ENCODE measurements at regions not wholly inside any gene's neighbourhood (a gene's known extent, or its start where the extent isn't known, plus 50 kb on each side); places are given as distances from the start of the nearest gene placed in this dataset.
A peak's percentile ranks its signal among the peaks of the same experiment; 100 is the strongest.
"Not testable (repeated sequence)": the region's sequence is repeated elsewhere in the genome, so short reads cannot be mapped to it uniquely, and the experiment has no call there.

DNA sequence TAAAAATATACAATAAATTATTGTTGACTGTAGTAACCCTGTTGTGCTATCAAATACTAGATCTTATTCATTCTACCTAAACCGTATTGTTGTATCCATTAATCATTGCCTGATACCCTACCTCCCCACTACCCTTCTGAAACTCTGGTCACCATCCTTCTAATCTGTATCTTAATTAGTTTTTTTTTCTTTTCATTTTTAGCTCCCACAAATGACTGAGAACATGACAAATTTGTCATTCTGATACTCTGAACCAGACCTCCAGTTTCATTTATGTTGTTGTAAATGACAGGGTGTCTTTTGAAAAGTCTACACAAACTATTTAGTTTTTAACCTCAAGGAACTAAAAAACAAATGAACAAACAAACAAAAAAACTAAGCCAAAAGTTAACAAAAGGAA is 185.1 kb downstream of the ZFY start:
- H3K36me3 ChIP-seq (ENCODE audit: control insufficient read depth in 2 of 4, insufficient read depth in 4 of 4, low read length in 3 of 4), result not testable (repeated sequence)

DNA sequence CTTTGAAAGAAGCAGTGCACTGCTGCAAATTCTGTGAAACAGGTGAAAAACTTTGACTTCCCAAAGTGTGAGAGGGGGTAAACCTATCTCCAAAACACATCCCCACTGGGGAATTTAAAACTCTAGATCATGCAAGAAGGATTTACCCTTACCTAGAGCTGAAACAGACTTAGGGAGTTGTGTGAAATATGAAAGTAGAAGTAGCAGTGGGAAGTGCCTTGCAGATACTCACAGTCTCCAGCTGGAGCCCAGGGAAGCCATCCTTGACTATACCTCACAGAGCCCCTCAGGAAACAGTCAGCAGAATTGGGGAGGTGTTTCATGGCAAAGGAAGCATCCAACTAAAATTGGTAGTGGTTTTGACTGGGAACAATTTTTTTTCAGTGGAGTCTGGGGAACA is 185.5 kb downstream of the ZFY start:
- H3K27me3 ChIP-seq (replicated peaks in 1 of 4; ENCODE audit: control insufficient read depth in 3 of 4, extremely low read depth in 1 of 4, insufficient read depth in 3 of 4, low read length in 3 of 4); H3K23ac ChIP-seq (ENCODE audit: insufficient read length); H2BK120ac ChIP-seq (replicated peaks; ENCODE audit: low read depth, low read length); H3K18ac ChIP-seq (ENCODE audit: extremely low read depth, low read length); H3K4me1 ChIP-seq (replicated peaks in 1 of 4; ENCODE audit: control insufficient read depth in 3 of 4, insufficient read depth in 4 of 4, low read length in 3 of 4); H2BK20ac ChIP-seq (ENCODE audit: low read length); H3K79me1 ChIP-seq (ENCODE audit: low read depth, low read length); H2AK5ac ChIP-seq (ENCODE audit: low read depth, low read length); H4K91ac ChIP-seq (replicated peaks; ENCODE audit: insufficient read length, low read length); H3K79me2 ChIP-seq (ENCODE audit: control insufficient read depth in 1 of 2, insufficient read depth in 2 of 2, low read length in 2 of 2); H3K36me3 ChIP-seq (ENCODE audit: control insufficient read depth in 2 of 4, insufficient read depth in 4 of 4, low read length in 3 of 4); H3K4me2 ChIP-seq (ENCODE audit: insufficient read depth in 1 of 2, low read depth in 2 of 2, low read length in 2 of 2); H3K14ac ChIP-seq (ENCODE audit: insufficient read length); H3K27ac ChIP-seq (ENCODE audit: low read depth, low read length); H3K4ac ChIP-seq (replicated peaks; ENCODE audit: insufficient read length, low read depth, low read length); H2BK12ac ChIP-seq (ENCODE audit: low read depth, low read length); H3K9me3 ChIP-seq (ENCODE audit: insufficient read depth in 2 of 2, low read depth in 1 of 2, low read length in 1 of 2); H4K20me1 ChIP-seq (replicated peaks in 1 of 2; ENCODE audit: control insufficient read depth in 1 of 2, insufficient read depth in 2 of 2, low read length in 2 of 2); DNase-seq (ENCODE audit: low read depth in 1 of 2, low spot score in 2 of 2); POLR2A ChIA-PET (ENCODE audit: partially characterized antibody); H3K56ac ChIP-seq (replicated peaks; ENCODE audit: insufficient read length, low read depth, low read length); H3K4me3 ChIP-seq (ENCODE audit: extremely low read depth in 1 of 4, insufficient read depth in 2 of 4, low read depth in 3 of 4, low read length in 4 of 4); H2BK15ac ChIP-seq (ENCODE audit: low read length); H4K5ac ChIP-seq (ENCODE audit: insufficient read length, low read depth, low read length); H4K8ac ChIP-seq (ENCODE audit: extremely low read depth, insufficient read depth, low read length); H3K23me2 ChIP-seq (ENCODE audit: low read depth, low read length); H3K9ac ChIP-seq (replicated peaks in 1 of 4; ENCODE audit: extremely low read depth in 1 of 4, low read depth in 3 of 4, low read length in 3 of 4); FAIRE-seq; H2BK5ac ChIP-seq (ENCODE audit: low read depth, low read length); CTCF ChIA-PET (ENCODE audit: partially characterized antibody); H2AFZ ChIP-seq (ENCODE audit: low read length): not testable (repeated sequence)

More for the DNA sequence above, 185.1 kb downstream of the ZFY start:
- H3K4me1 ChIP-seq (replicated peaks in 1 of 4; ENCODE audit: control insufficient read depth in 3 of 4, insufficient read depth in 4 of 4, low read length in 3 of 4); H3K4me2 ChIP-seq (ENCODE audit: insufficient read depth in 1 of 2, low read depth in 2 of 2, low read length in 2 of 2); H3K79me2 ChIP-seq (ENCODE audit: control insufficient read depth in 1 of 2, insufficient read depth in 2 of 2, low read length in 2 of 2); H2AK5ac ChIP-seq (ENCODE audit: low read depth, low read length); H2BK12ac ChIP-seq (ENCODE audit: low read depth, low read length); H3K27ac ChIP-seq (ENCODE audit: low read depth, low read length); H4K91ac ChIP-seq (replicated peaks; ENCODE audit: insufficient read length, low read length); H3K23ac ChIP-seq (ENCODE audit: insufficient read length); H2BK15ac ChIP-seq (ENCODE audit: low read length); H3K9ac ChIP-seq (replicated peaks in 1 of 4; ENCODE audit: extremely low read depth in 1 of 4, low read depth in 3 of 4, low read length in 3 of 4); CTCF ChIA-PET (ENCODE audit: partially characterized antibody); DNase-seq (ENCODE audit: low read depth in 1 of 2, low spot score in 2 of 2); H3K56ac ChIP-seq (replicated peaks; ENCODE audit: insufficient read length, low read depth, low read length); H2AFZ ChIP-seq (ENCODE audit: low read length); H2BK20ac ChIP-seq (ENCODE audit: low read length); H4K20me1 ChIP-seq (replicated peaks in 1 of 2; ENCODE audit: control insufficient read depth in 1 of 2, insufficient read depth in 2 of 2, low read length in 2 of 2); H3K18ac ChIP-seq (ENCODE audit: extremely low read depth, low read length); POLR2A ChIA-PET (ENCODE audit: partially characterized antibody); H4K5ac ChIP-seq (ENCODE audit: insufficient read length, low read depth, low read length); H3K4me3 ChIP-seq (ENCODE audit: extremely low read depth in 1 of 4, insufficient read depth in 2 of 4, low read depth in 3 of 4, low read length in 4 of 4); H2BK5ac ChIP-seq (ENCODE audit: low read depth, low read length); H3K79me1 ChIP-seq (ENCODE audit: low read depth, low read length); H3K4ac ChIP-seq (replicated peaks; ENCODE audit: insufficient read length, low read depth, low read length); H2BK120ac ChIP-seq (replicated peaks; ENCODE audit: low read depth, low read length); H3K14ac ChIP-seq (ENCODE audit: insufficient read length); H3K23me2 ChIP-seq (ENCODE audit: low read depth, low read length); H4K8ac ChIP-seq (ENCODE audit: extremely low read depth, insufficient read depth, low read length); H3K9me3 ChIP-seq (ENCODE audit: insufficient read depth in 2 of 2, low read depth in 1 of 2, low read length in 1 of 2); H3K27me3 ChIP-seq (replicated peaks in 1 of 4; ENCODE audit: control insufficient read depth in 3 of 4, extremely low read depth in 1 of 4, insufficient read depth in 3 of 4, low read length in 3 of 4): not testable (repeated sequence)
- WGBS, 2 experiments (ENCODE audit: extremely low coverage in 1 of 2, insufficient coverage in 1 of 2, insufficient read length in 1 of 2, insufficient replicate concordance in 2 of 2, low coverage in 1 of 2, low lambda C conversion rate in 2 of 2, missing lambda C conversion rate in 1 of 2), result 91% methylated on average over 1 of the region's 1 CpG; no CpG with 5 or more reads in 1 of the 2 experiments
- peak; percentile 52 for FAIRE-seq

Measured in H1 (cell line).